ENCODE measurements at regions not wholly inside any gene's neighbourhood (a gene's known extent, or its start where the extent isn't known, plus 50 kb on each side); places are given as distances from the start of the nearest gene placed in this dataset.

DNA sequence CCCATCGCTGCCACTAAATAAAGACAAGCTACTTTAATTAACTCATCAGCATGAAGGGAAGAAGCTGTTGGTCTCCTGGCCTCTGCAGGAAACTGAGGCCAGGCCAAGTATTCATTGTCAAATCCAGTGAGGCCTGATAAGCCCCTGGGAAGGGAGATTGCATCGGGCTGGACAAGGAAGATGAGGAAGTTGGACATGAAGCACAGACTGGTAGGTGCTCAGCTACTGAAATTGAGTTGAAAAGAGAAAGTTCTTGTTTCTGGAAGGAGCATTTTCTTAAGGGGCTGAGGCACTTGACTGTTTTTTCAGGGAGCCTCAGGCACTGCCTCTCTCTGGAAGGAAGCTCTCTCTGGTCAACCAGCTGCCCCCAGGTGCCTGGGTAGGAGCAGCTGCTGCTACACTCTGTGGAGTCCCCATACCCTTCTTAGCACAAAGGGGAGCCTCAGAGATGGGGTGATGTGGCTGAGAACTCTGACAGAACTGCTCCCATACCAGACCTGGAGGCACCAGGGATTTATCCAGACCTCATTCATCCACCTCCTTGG, 90.3 kb upstream of the IKZF1 start:
- no peak overlapping the region for H3K4me3 Mint-ChIP-seq
- peak overlapping the region; percentile 65 for H3K27ac Mint-ChIP-seq
- H3K36me3 Mint-ChIP-seq (ENCODE audit: low read depth) = no peaks in the 10 kb centered on the region
- H3K4me1 Mint-ChIP-seq (ENCODE audit: low read depth) = peaks cover 72% of the 10 kb centered on the region
- H3K27me3 Mint-ChIP-seq = no peaks in the 10 kb centered on the region
- H3K9me3 Mint-ChIP-seq = no peaks in the 10 kb centered on the region

- Mint-ChIP-seq H3K4me1 (ENCODE audit: low read depth) (peaks cover 78% of the 10 kb centered on the region), H3K27ac (peak overlapping the region; percentile 65), H3K9me3 (no peaks in the 10 kb centered on the region), H3K4me3 (no peak overlapping the region), H3K27me3 (no peaks in the 10 kb centered on the region), H3K36me3 (ENCODE audit: low read depth) (no peaks in the 10 kb centered on the region)
Measured at GRCh38 chr7:50213622-50214017, 90.9 kb upstream of the IKZF1 start.

GRCh38 chr7:50212666-50213621, 91.6 kb upstream of the IKZF1 start:
- H3K4me3 Mint-ChIP-seq = no peak overlapping the region
- H3K9me3 Mint-ChIP-seq = no peaks in the 10 kb centered on the region
- peak overlapping the region; percentile 88 for H3K27ac Mint-ChIP-seq
- peaks cover 83% of the 10 kb centered on the region for H3K4me1 Mint-ChIP-seq (ENCODE audit: low read depth)
- no peaks in the 10 kb centered on the region for H3K36me3 Mint-ChIP-seq (ENCODE audit: low read depth)
- no peaks in the 10 kb centered on the region for H3K27me3 Mint-ChIP-seq

DNA sequence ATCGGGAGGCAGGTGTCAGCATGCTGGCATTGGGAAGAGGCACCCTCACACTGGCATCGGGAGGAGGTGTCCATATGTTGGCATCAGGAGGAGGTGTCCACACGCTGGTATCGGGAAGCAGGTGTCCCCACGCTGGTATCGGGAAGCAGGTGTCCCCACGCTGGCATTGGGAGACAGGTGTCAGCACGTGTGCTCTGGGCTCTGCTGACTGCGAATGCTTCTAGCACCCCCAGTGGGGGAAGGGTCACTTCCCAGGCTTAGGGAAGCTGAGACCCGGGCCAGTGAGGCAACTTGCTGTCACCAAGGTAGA, 92.5 kb upstream of the IKZF1 start:
- H3K4me3 Mint-ChIP-seq = no peak overlapping the region
- H3K27ac Mint-ChIP-seq = peak overlapping the region; percentile 88

GRCh38 chr7:50211130-50212015, 93.1 kb upstream of the IKZF1 start:
- Mint-ChIP-seq H3K4me3 (peak overlapping the region; percentile 18), H3K27me3 (no peaks in the 10 kb centered on the region), H3K4me1 (ENCODE audit: low read depth) (peaks cover 87% of the 10 kb centered on the region), H3K36me3 (ENCODE audit: low read depth) (no peaks in the 10 kb centered on the region), H3K9me3 (no peaks in the 10 kb centered on the region), H3K27ac (peak overlapping the region; percentile 64)

More for the DNA sequence above, 92.5 kb upstream of the IKZF1 start:
- no peaks in the 10 kb centered on the region for H3K36me3 Mint-ChIP-seq (ENCODE audit: low read depth)
- no peaks in the 10 kb centered on the region for H3K27me3 Mint-ChIP-seq
- no peaks in the 10 kb centered on the region for H3K9me3 Mint-ChIP-seq
- peaks cover 83% of the 10 kb centered on the region for H3K4me1 Mint-ChIP-seq (ENCODE audit: low read depth)

DNA sequence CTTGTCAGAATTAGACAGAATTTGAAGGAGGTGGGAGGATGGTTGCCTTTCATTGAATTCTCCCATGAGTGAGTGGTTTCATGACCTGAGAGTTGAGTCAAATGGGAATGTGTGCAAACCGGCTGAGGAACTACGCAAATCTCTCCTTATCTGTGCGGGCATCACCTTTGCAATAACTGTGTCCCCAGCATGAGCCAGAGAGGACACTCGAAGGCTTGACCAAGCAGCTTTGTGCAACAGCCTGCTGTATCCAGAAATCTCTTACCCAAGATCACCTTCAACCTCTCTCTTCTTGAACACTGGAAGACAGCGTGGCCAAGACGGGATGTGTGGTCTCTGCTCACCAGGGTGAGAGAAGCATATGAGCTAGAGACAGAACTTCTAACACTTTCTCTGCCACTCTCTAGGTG, 93.8 kb upstream of the IKZF1 start:
- H3K9me3 Mint-ChIP-seq = no peaks in the 10 kb centered on the region
- H3K36me3 Mint-ChIP-seq (ENCODE audit: low read depth) = no peaks in the 10 kb centered on the region
- H3K27ac Mint-ChIP-seq = peak overlapping the region; percentile 97
- H3K27me3 Mint-ChIP-seq = no peaks in the 10 kb centered on the region
- H3K4me3 Mint-ChIP-seq = peak overlapping the region; percentile 20
- H3K4me1 Mint-ChIP-seq (ENCODE audit: low read depth) = peaks cover 94% of the 10 kb centered on the region

GRCh38 chr7:50209461-50210135, 94.9 kb upstream of the IKZF1 start:
- H3K36me3 Mint-ChIP-seq (ENCODE audit: low read depth) = no peaks in the 10 kb centered on the region
- H3K27ac Mint-ChIP-seq = peak overlapping the region; percentile 97
- H3K27me3 Mint-ChIP-seq = no peaks in the 10 kb centered on the region
- H3K4me3 Mint-ChIP-seq = no peak overlapping the region
- peaks cover 96% of the 10 kb centered on the region for H3K4me1 Mint-ChIP-seq (ENCODE audit: low read depth)
- no peaks in the 10 kb centered on the region for H3K9me3 Mint-ChIP-seq

GRCh38 chr7:50208378-50208982, 96.0 kb upstream of the IKZF1 start:
- H3K27ac Mint-ChIP-seq = peak overlapping the region; percentile 97
- peak overlapping the region; percentile 27 for H3K4me3 Mint-ChIP-seq
- H3K27me3 Mint-ChIP-seq = no peaks in the 10 kb centered on the region
- H3K36me3 Mint-ChIP-seq (ENCODE audit: low read depth) = no peaks in the 10 kb centered on the region
- H3K4me1 Mint-ChIP-seq (ENCODE audit: low read depth) = peaks cover 100% of the 10 kb centered on the region
- H3K9me3 Mint-ChIP-seq = no peaks in the 10 kb centered on the region

DNA sequence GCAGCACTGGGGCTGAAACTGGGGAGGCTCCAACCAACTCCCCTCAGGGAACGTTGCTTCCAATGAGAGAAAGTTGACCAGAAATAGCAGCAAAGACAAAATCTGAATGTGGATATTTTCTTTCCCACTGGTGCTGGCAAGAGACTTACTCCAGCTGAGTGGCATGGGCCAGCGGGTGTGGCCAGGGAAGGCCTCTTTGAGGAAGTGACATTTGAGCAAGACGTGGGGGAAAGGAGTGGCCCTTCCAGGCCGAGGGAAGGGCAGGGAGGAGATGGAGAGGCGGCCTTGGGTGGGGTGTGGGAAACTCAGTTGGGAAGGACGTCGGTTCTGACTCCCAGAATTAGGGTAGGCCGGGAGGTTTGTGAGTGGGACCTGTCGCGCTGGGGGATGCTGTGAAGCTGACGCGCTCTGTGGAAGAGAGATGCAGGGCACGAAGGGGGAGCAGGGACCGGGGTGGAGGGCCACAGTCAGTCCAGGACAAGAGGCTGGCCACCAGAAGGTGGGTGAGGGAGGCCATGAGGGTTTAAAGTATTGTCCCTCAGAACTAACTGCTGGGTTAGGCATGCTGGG, 96.7 kb upstream of the IKZF1 start:
- H3K27me3 Mint-ChIP-seq = no peaks in the 10 kb centered on the region
- H3K27ac Mint-ChIP-seq = peak overlapping the region; percentile 97
- peaks cover 99% of the 10 kb centered on the region for H3K4me1 Mint-ChIP-seq (ENCODE audit: low read depth)
- H3K9me3 Mint-ChIP-seq = no peaks in the 10 kb centered on the region
- no peaks in the 10 kb centered on the region for H3K36me3 Mint-ChIP-seq (ENCODE audit: low read depth)
- H3K4me3 Mint-ChIP-seq = peak overlapping the region; percentile 27

DNA sequence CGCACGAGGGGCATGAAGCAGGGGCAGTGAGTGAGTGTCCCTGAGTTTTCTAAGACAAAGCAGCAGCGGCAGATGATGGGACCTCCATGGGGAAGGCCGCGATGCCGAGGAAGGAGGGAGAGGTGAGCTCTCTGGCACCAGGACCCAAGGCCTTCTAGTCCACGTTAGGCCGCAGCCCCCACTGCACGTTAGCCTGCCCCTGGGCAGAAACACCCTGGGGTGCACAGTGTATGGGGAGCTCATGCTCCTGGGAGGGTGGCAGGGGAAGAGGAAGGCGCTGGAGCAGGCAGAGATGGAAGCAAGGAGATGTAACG, 97.3 kb upstream of the IKZF1 start:
- H3K4me3 Mint-ChIP-seq = peak overlapping the region; percentile 72
- peaks cover 99% of the 10 kb centered on the region for H3K4me1 Mint-ChIP-seq (ENCODE audit: low read depth)
- no peaks in the 10 kb centered on the region for H3K36me3 Mint-ChIP-seq (ENCODE audit: low read depth)
- no peaks in the 10 kb centered on the region for H3K27me3 Mint-ChIP-seq
- H3K27ac Mint-ChIP-seq = peak overlapping the region; percentile 97
- no peaks in the 10 kb centered on the region for H3K9me3 Mint-ChIP-seq

DNA sequence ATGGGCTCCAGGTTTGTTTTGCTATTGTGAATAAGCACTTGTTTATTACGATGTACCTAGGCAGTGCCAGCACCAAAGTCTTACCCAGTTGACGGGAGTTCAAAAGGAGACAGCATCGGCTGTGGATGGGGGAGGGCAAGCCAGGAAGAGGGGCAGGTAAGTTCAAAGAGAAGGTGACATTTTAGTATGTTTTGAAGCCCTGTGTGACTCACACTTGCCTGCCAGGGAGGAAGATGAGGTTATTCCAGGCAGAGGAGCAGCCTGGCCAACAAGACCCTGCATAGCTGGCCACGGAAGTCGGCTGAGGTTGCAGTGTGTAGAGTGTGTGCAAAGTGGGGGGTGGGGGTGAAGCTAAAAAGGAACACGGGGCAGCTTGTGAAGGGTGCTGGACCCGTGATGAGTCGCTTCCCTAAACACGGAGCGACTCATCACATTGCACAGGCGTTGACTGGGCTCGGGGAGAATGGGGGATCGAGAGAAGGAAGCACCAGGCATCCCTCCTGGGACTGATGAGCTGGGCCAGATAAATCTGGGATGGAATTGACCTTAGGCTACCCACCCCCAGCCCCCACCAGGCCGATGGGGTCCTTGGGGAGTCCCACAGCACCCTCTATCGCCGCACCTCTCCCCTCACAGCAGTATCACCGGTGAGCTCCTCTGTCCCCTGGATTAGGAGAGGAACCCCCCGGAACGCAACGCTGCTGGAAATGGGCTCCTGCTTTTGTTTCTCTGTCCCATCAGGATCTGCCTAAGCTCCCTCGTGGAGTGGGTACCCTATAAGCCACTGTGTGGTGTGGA, 97.9 kb upstream of the IKZF1 start:
- Mint-ChIP-seq H3K9me3 (no peaks in the 10 kb centered on the region), H3K4me1 (ENCODE audit: low read depth) (peaks cover 98% of the 10 kb centered on the region), H3K27me3 (no peaks in the 10 kb centered on the region), H3K36me3 (ENCODE audit: low read depth) (no peaks in the 10 kb centered on the region), H3K27ac (peak overlapping the region; percentile 97), H3K4me3 (peak overlapping the region; percentile 72)

DNA sequence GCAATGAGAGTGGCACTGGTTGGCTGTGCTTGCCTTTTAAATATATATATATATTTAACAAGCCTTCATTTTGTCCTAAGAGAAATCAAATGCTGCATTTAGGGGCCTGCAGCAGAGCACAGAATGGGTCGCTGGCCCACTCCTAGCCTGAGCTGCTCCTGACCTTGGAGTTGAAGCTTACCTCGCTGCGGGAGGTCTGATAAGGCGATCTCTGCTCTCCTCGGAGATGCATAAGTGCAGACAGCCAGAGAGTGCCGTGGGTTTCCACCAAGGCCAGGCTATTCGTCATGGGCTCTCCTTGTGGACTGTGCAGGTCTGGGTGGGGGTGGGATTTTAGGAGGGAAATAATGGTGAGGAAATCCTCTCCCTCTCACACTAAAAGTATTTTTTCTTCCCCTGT, 99.5 kb upstream of the IKZF1 start:
- Mint-ChIP-seq H3K4me1 (ENCODE audit: low read depth) (peaks cover 93% of the 10 kb centered on the region), H3K27ac (no peak overlapping the region), H3K4me3 (no peak overlapping the region)

GRCh38 chr7:50204581-50204980, 99.9 kb upstream of the IKZF1 start:
- Mint-ChIP-seq H3K4me3 (no peak overlapping the region), H3K27ac (peak overlapping the region; percentile 57), H3K36me3 (ENCODE audit: low read depth) (no peaks in the 10 kb centered on the region), H3K4me1 (ENCODE audit: low read depth) (peaks cover 93% of the 10 kb centered on the region), H3K27me3 (no peaks in the 10 kb centered on the region), H3K9me3 (no peaks in the 10 kb centered on the region)

More for the DNA sequence above, 99.5 kb upstream of the IKZF1 start:
- Mint-ChIP-seq H3K27me3 (no peaks in the 10 kb centered on the region), H3K36me3 (ENCODE audit: low read depth) (no peaks in the 10 kb centered on the region), H3K9me3 (no peaks in the 10 kb centered on the region)
